K562 (cell line): ENCODE measurements at regions not wholly inside any gene's neighbourhood (a gene's known extent, or its start where the extent isn't known, plus 50 kb on each side); places are given as distances from the start of the nearest gene placed in this dataset.

ENCODE experiments used
- ATAC-seq: fragments of 200-7000 bp; cut with Tn5 transposase; 3 replicates; pipeline ENCODE4 v1.9.1; 2020; ENCODE audit warnings: moderate library complexity
- BruUV-seq: library from RNA; stranded (reverse); fragments of 400-500 nt; replicated peaks from 2 replicates; lab custom pipeline; 2021; lab: Mats Ljungman, UMichigan
- CTCF ChIA-PET: fragments of 300-600 bp; formaldehyde crosslinking; extraction: SDS; loops from one replicate; lab custom pipeline; 2021; ENCODE audit warnings: low intra/inter-chr PET ratio; lab: Yijun Ruan, JAX
- POLR2A ChIA-PET: fragments of 300-600, 350-650 bp; sonication (Branson Sonifier 250); formaldehyde crosslinking; extraction: SDS; loops from one replicate; lab custom pipeline; 2021; ENCODE audit warnings: antibody characterized with exemption, inconsistent platforms; lab: Yijun Ruan, JAX
- DNase-seq, 4 experiments: peaks; one replicate each; pipeline versions ENCODE4 v3.0.0 to v3.0.0-alpha.2; 2011 to 2018; ENCODE audit warnings: low spot score in 3 of 4, mixed read lengths in 3 of 4; ENCODE audit errors: extremely low read depth in 1 of 4
- FAIRE-seq: peaks from 2 replicates; lab custom pipeline; 2011; peaks lifted over from hg19 to GRCh38; lab: Jason Lieb, UNC
- H2AFZ ChIP-seq: 2 replicates; pipeline ENCODE4 v1.6.0; 2011; ENCODE audit warnings: low read depth, low read length, control low read depth, inconsistent platforms
- H3K27ac ChIP-seq: fragments of 200-600 bp; 3 replicates; pipeline ENCODE4 v1.8.0; 2011; ENCODE audit warnings: low read depth, mild to moderate bottlenecking, control low read depth, inconsistent platforms, low read length, moderate library complexity, mixed read lengths; ENCODE audit errors: extremely low read depth
- H3K27me3 ChIP-seq, 2 experiments: fragments of 300-600 bp in 1 of 2; 2 replicates in 1 of 2; 3 replicates in 1 of 2; pipeline versions ENCODE4 v1.6.0 to v1.8.0; 2011; ENCODE audit warnings: inconsistent platforms in 2 of 2, low read length in 2 of 2, mild to moderate bottlenecking in 1 of 2, mixed read lengths in 1 of 2, moderate library complexity in 1 of 2; ENCODE audit not compliant: control insufficient read depth in 2 of 2, insufficient read depth in 2 of 2
- H3K36me3 ChIP-seq: fragments of 300-600 bp; 3 replicates; pipeline ENCODE4 v1.8.0; 2011; ENCODE audit warnings: mild to moderate bottlenecking, low read length, inconsistent platforms; ENCODE audit not compliant: control insufficient read depth, insufficient read depth
- H3K4me1 ChIP-seq, 2 experiments: fragments of 200-600 bp in 1 of 2; replicated peaks in 1 of 2; 2 replicates in 1 of 2; 3 replicates in 1 of 2; pipeline versions ENCODE4 v1.5.1 to v1.8.0; 2011; ENCODE audit warnings: inconsistent platforms in 2 of 2, low read length in 2 of 2, mild to moderate bottlenecking in 1 of 2, mixed read lengths in 1 of 2, moderate library complexity in 1 of 2; ENCODE audit not compliant: control insufficient read depth in 2 of 2, insufficient read depth in 2 of 2
- H3K4me2 ChIP-seq: 2 replicates; pipeline ENCODE4 v1.6.1; 2011; ENCODE audit warnings: low read length, control low read depth, inconsistent platforms, mixed read lengths; ENCODE audit not compliant: insufficient read depth
- H3K4me3 ChIP-seq: fragments of 200-600 bp; sonication (generic), shearing (Covaris generic); 2 replicates; pipeline ENCODE4 v1.5.1; 2016; ENCODE audit warnings: control low read depth, inconsistent platforms
- H3K79me2 ChIP-seq: fragments of 200-600 bp; 3 replicates; pipeline ENCODE4 v1.8.0; 2011; ENCODE audit warnings: low read length, inconsistent platforms; ENCODE audit not compliant: control insufficient read depth, insufficient read depth
- H3K9ac ChIP-seq, 2 experiments: 2 replicates each; pipeline versions ENCODE4 v1.6.0 to v1.6.1; 2011; ENCODE audit warnings: low read depth in 2 of 2, low read length in 2 of 2, control low read depth in 1 of 2, inconsistent platforms in 1 of 2, mild to moderate bottlenecking in 1 of 2, mixed read lengths in 1 of 2; ENCODE audit not compliant: insufficient read depth in 1 of 2
- H3K9me1 ChIP-seq: one replicate; pipeline ENCODE4 v1.6.0; 2011; ENCODE audit warnings: inconsistent platforms, mild to moderate bottlenecking, low read length, moderate library complexity; ENCODE audit not compliant: control insufficient read depth, insufficient read depth
- H3K9me3 ChIP-seq: replicated peaks from 2 replicates; pipeline ENCODE4 v1.5.1; 2011; ENCODE audit warnings: low read depth, low read length, inconsistent platforms; ENCODE audit not compliant: control insufficient read depth, insufficient read depth
- H4K20me1 ChIP-seq: replicated peaks from 2 replicates; pipeline ENCODE4 v1.6.1; 2011; ENCODE audit warnings: low read length, inconsistent platforms, mixed read lengths; ENCODE audit not compliant: control insufficient read depth, insufficient read depth
- HEY1 ChIP-seq: fragments of 250-450 bp; sonication (Bioruptor Pico); IDR thresholded peaks from 2 replicates; pipeline ENCODE4 v1.5.0; 2020; ENCODE audit warnings: mild to moderate bottlenecking, moderate library complexity, borderline replicate concordance
- HMG20A ChIP-seq: fragments of 450-650 bp; formaldehyde crosslinking; conservative IDR thresholded peaks from 2 replicates; pipeline ENCODE4 v1.4.0; 2020; ENCODE audit warnings: mild to moderate bottlenecking, mixed read lengths
- HSF4 ChIP-seq: fragments of 250-450 bp; sonication (Bioruptor Pico); IDR thresholded peaks from 2 replicates; pipeline ENCODE4 v2.1.2; 2022; ENCODE audit warnings: mild to moderate bottlenecking, moderate library complexity, borderline replicate concordance
- KLF10 ChIP-seq: fragments of 250-450 bp; sonication (Bioruptor Pico); IDR thresholded peaks from 2 replicates; pipeline ENCODE4 v1.6.1; 2021; ENCODE audit warnings: matching md5 sums
- NFIC ChIP-seq: fragments of 450-650 bp; IDR thresholded peaks from 2 replicates; pipeline ENCODE4 v1.6.1; 2017; ENCODE audit warnings: mild to moderate bottlenecking, inconsistent platforms
- NR4A1 ChIP-seq, 2 experiments: fragments of 250-450 bp in 1 of 2; fragments of 450-650 bp in 1 of 2; sonication (Bioruptor Pico) in 1 of 2; IDR thresholded peaks; 2 replicates each; pipeline versions ENCODE4 v1.4.0 to v1.6.1; 2016 to 2020; ENCODE audit warnings: mild to moderate bottlenecking in 2 of 2, missing compliant biosample characterization in 1 of 2, missing genetic modification characterization in 1 of 2, moderate library complexity in 1 of 2
- POLR3G ChIP-seq: IDR thresholded peaks from 2 replicates; pipeline ENCODE4 v1.6.1; 2011; ENCODE audit not compliant: insufficient read length, insufficient replicate concordance; ENCODE audit errors: extremely low read depth
- RERE ChIP-seq: sonication (generic); formaldehyde crosslinking; IDR thresholded peaks from 2 replicates; pipeline ENCODE4 v1.8.0; 2023; ENCODE audit warnings: missing genetic modification reagents, mild to moderate bottlenecking, borderline replicate concordance
- SMARCC2 ChIP-seq: fragments of 450-650 bp; IDR thresholded peaks from 2 replicates; pipeline ENCODE4 v1.6.1; 2017; ENCODE audit warnings: antibody characterized with exemption, moderate library complexity, mild to moderate bottlenecking, low read depth
- THRA ChIP-seq: fragments of 450-650 bp; IDR thresholded peaks from 2 replicates; pipeline ENCODE4 v1.6.1; 2017; ENCODE audit warnings: mild to moderate bottlenecking, moderate library complexity
- TRIM24 ChIP-seq, 2 experiments: fragments of 450-650 bp; IDR thresholded peaks; 2 replicates each; pipeline ENCODE4 v1.6.1; 2016
- WGBS: fragments of 100-300 bp; shearing (Covaris generic); methylation state at CpG from one replicate; pipeline ENCODE4 v1.1.6; 2016; ENCODE audit warnings: low coverage, mixed read lengths; ENCODE audit not compliant: insufficient coverage; ENCODE audit errors: missing lambda C conversion rate; 5-methylcytosine and 5-hydroxymethylcytosine counted together
- in situ Hi-C: fragments of 300-500 bp; cut with MboI; formaldehyde crosslinking; loops from 4 replicates; pipeline ENCODE4 v1.15.0; 2018; ENCODE audit warnings: inconsistent platforms, mixed read lengths
- intact Hi-C: fragments of 100-400 bp; cut with micrococcal nuclease; formaldehyde crosslinking; loops from 2 replicates; pipeline ENCODE4 v1.14.2; 2022
- TF ChIP-seq, protein P1 (sequence below): fragments of 250-450 bp; sonication (Bioruptor Pico); IDR thresholded peaks from 2 replicates; pipeline ENCODE4 v1.4.0; 2020; ENCODE audit warnings: mild to moderate bottlenecking, moderate library complexity
- TF ChIP-seq, protein P2 (sequence below): IDR thresholded peaks from 2 replicates; pipeline ENCODE4 v1.6.1; 2011; ENCODE audit not compliant: insufficient read length; ENCODE audit errors: extremely low read depth

- Histone ChIP-seq H2AFZ (no peak overlapping the region), H3K4me3 (no peak overlapping the region), H3K4me1 (no peaks in the 10 kb centered on the region), H3K79me2 (no peaks in the 10 kb centered on the region), H3K9ac (no peak overlapping the region), H3K27ac (no peak overlapping the region), H4K20me1 (no peaks in the 10 kb centered on the region), H3K27me3 (no peaks in the 10 kb centered on the region), H3K9me1 (no peaks in the 10 kb centered on the region), H3K4me2 (no peak overlapping the region), H3K36me3 (no peaks in the 10 kb centered on the region), H3K9me3 (no peaks in the 10 kb centered on the region)
- ChIA-PET CTCF (no interaction called here), POLR2A (no interaction called here)
- intact Hi-C loops (no loop called here), in situ Hi-C loops (no loop called here)
- 0% methylated on average over 7 of the region's 7 CpGs for WGBS
- FAIRE-seq: no peak
- no peak for DNase-seq
- no peak for ATAC-seq
- no TSS peak for BruUV-seq
- TF ChIP-seq, protein P1, sequence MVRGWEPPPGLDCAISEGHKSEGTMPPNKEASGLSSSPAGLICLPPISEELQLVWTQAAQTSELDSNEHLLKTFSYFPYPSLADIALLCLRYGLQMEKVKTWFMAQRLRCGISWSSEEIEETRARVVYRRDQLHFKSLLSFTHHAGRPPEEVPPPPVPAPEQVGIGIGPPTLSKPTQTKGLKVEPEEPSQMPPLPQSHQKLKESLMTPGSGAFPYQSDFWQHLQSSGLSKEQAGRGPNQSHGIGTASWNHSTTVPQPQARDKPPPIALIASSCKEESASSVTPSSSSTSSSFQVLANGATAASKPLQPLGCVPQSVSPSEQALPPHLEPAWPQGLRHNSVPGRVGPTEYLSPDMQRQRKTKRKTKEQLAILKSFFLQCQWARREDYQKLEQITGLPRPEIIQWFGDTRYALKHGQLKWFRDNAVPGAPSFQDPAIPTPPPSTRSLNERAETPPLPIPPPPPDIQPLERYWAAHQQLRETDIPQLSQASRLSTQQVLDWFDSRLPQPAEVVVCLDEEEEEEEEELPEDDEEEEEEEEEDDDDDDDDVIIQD (CRISPR knock-in tag): no peak
- TF ChIP-seq RERE (CRISPR knock-in tag) (no peak), SMARCC2 (no peak), NFIC (no peak), THRA (no peak), HMG20A (CRISPR knock-in tag) (no peak), HEY1 (CRISPR knock-in tag) (no peak), HSF4 (CRISPR knock-in tag) (no peak), TRIM24 (IDR thresholded peaks at IDR 0.05) (no peak), POLR3G (no peak), NR4A1 (CRISPR knock-in tag; IDR thresholded peaks at IDR 0.05) (no peak), NR4A1 (tag; IDR thresholded peaks at IDR 0.05) (no peak), KLF10 (CRISPR knock-in tag) (no peak)
- TF ChIP-seq, protein P2, sequence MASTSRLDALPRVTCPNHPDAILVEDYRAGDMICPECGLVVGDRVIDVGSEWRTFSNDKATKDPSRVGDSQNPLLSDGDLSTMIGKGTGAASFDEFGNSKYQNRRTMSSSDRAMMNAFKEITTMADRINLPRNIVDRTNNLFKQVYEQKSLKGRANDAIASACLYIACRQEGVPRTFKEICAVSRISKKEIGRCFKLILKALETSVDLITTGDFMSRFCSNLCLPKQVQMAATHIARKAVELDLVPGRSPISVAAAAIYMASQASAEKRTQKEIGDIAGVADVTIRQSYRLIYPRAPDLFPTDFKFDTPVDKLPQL: no peak
These were observed 66.1 kb upstream of the C1QTNF9B start for GRCh38 chr13:23963184-23963931.
